Type B pancreatic cell (in vitro differentiated cells): ENCODE measurements at regions not wholly inside any gene's neighbourhood (a gene's known extent, or its start where the extent isn't known, plus 50 kb on each side); places are given as distances from the start of the nearest gene placed in this dataset.

Source experiments
- DNase-seq: peaks from one replicate; pipeline ENCODE4 v3.0.0; 2021; ENCODE audit warnings: mixed read lengths; ENCODE audit not compliant: unreplicated experiment; ENCODE audit errors: extremely low spot score
- H3K27ac Mint-ChIP-seq: 2 replicates; pipeline ENCODE4 v1.8.0; 2021; ENCODE audit warnings: mild to moderate bottlenecking, mixed read lengths
- H3K27me3 Mint-ChIP-seq: 2 replicates; pipeline ENCODE4 v1.8.0; 2021; ENCODE audit warnings: mixed read lengths
- H3K36me3 Mint-ChIP-seq: 2 replicates; pipeline ENCODE4 v1.8.0; 2021; ENCODE audit warnings: mixed read lengths
- H3K4me1 Mint-ChIP-seq: one replicate; pipeline ENCODE4 v1.8.0; 2021; ENCODE audit warnings: mixed read lengths; ENCODE audit not compliant: unreplicated experiment
- H3K4me3 Mint-ChIP-seq: 2 replicates; pipeline ENCODE4 v1.8.0; 2021; ENCODE audit warnings: mild to moderate bottlenecking, mixed read lengths
- H3K9me3 Mint-ChIP-seq: 2 replicates; pipeline ENCODE4 v1.8.0; 2021; ENCODE audit warnings: mixed read lengths
- TF ChIP-seq, protein P1 (sequence below): fragments of 200-600 bp; sonication (generic); conservative IDR thresholded peaks from 2 replicates; pipeline ENCODE4 v1.5.0; 2021; ENCODE audit warnings: antibody characterized with exemption, mild to moderate bottlenecking

DNA sequence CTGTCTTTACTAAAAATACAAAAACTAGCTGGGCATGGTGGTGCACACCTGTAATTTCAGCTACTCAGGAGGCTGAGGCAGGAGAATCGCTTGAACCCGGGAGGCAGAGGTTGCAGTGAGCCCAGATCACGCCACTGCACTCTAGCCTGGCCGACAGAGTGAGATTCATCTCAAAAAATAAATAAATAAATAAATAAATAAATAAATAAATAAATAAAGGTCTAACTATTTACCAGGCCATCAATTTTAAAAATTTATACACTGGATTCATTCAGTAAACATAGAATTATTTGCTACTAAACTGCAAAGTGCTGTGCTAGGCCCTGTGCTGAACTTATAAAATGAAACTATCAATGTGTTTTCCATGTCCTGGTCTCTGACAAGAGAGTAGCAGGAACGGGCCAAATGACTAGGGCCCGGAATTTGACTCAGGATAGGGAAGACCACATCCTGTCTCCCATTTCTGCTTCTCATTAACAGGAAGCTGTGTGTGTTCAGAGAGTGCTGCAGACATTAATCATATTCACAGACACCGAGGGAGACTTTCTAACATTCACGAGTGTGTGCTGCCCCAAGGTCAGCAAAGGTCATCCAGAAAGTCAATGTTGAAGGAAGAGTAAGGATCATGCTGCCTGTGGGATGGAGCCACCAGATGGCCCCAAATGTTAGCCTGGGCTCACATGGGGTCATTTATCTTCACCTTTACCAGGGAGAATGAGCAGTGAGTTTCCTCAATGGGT lies 95.8 kb downstream of the SPP2 start:
- no peaks in the 10 kb centered on the region for H3K27me3 Mint-ChIP-seq
- H3K36me3 Mint-ChIP-seq: peaks cover 4% of the 10 kb centered on the region
- peaks cover 10% of the 10 kb centered on the region for H3K9me3 Mint-ChIP-seq
- no peak overlapping the region for H3K27ac Mint-ChIP-seq
- TF ChIP-seq, protein P1, sequence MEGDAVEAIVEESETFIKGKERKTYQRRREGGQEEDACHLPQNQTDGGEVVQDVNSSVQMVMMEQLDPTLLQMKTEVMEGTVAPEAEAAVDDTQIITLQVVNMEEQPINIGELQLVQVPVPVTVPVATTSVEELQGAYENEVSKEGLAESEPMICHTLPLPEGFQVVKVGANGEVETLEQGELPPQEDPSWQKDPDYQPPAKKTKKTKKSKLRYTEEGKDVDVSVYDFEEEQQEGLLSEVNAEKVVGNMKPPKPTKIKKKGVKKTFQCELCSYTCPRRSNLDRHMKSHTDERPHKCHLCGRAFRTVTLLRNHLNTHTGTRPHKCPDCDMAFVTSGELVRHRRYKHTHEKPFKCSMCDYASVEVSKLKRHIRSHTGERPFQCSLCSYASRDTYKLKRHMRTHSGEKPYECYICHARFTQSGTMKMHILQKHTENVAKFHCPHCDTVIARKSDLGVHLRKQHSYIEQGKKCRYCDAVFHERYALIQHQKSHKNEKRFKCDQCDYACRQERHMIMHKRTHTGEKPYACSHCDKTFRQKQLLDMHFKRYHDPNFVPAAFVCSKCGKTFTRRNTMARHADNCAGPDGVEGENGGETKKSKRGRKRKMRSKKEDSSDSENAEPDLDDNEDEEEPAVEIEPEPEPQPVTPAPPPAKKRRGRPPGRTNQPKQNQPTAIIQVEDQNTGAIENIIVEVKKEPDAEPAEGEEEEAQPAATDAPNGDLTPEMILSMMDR: no peak
- DNase-seq: no peak
- H3K4me1 Mint-ChIP-seq: peaks cover 22% of the 10 kb centered on the region
- H3K4me3 Mint-ChIP-seq: no peak overlapping the region

DNA sequence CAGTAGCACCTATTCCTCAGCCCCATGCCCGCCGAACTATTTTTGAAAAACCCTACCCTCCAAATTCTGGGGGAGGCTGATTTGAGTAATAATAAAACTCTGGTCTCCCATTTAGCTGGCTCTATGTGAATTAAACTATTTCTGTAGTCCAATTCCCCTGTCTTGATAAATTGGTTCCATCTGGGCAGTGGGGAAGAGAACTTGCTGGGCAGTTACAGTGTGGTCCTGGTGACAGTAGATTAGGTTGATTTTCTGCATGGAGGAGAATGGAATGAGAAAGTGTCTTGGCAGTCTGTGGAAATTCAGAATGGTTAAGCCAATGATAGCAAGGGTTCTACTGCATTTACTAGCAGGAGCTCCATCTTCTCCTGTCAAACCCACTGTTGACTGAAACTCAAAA lies 95.0 kb downstream of the SPP2 start:
- peaks cover 22% of the 10 kb centered on the region for H3K4me1 Mint-ChIP-seq
- peaks cover 4% of the 10 kb centered on the region for H3K36me3 Mint-ChIP-seq
- TF ChIP-seq, protein P1: no peak
- no peak overlapping the region for H3K4me3 Mint-ChIP-seq
- no peaks in the 10 kb centered on the region for H3K27me3 Mint-ChIP-seq
- no peak for DNase-seq
- peaks cover 10% of the 10 kb centered on the region for H3K9me3 Mint-ChIP-seq
- H3K27ac Mint-ChIP-seq: no peak overlapping the region

DNA sequence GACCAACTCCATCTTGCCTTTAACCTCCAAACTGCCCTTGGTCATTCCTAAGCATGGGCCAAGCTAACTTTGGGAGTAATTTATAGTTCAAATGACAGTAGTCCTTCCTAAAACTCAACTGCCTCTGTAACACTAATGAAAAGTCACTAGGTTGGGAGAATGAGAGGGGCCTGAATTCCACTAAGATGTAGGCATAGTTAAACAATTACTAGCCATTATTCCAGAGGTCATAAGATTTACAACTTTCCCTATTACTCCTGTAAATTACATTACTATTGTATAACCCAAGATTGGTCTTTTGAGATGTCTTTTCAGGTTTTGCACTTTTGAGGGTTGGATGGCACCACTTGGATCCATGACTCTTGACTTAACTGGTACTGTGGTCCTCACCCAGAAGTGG lies 94.6 kb downstream of the SPP2 start:
- DNase-seq: no peak
- Mint-ChIP-seq H3K4me3 (no peak overlapping the region), H3K27ac (no peak overlapping the region), H3K9me3 (peaks cover 10% of the 10 kb centered on the region), H3K27me3 (no peaks in the 10 kb centered on the region), H3K36me3 (peaks cover 4% of the 10 kb centered on the region), H3K4me1 (peaks cover 22% of the 10 kb centered on the region)
- TF ChIP-seq, protein P1: no peak

DNA sequence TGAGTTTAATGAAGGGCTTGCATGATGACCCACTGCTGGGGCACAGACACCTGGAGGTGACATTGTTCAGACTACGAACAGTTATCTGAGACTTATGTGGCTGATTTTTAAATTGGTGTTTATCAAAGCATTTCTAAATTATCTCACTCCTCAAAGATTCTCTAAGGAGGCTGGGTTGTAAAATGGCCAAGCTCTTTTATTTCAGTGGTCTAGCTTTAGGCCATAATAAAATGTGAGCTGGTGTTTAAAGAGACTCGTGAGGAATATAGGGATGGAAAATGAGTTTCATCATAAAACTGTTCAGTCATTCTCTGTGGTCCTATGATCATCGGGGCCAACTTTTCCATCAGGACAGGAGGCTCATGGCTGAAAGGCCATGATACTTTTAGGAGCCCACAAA lies 93.4 kb downstream of the SPP2 start:
- Mint-ChIP-seq H3K27ac (no peak overlapping the region), H3K4me1 (peaks cover 22% of the 10 kb centered on the region), H3K4me3 (no peak overlapping the region), H3K9me3 (peaks cover 10% of the 10 kb centered on the region), H3K27me3 (no peaks in the 10 kb centered on the region), H3K36me3 (peaks cover 4% of the 10 kb centered on the region)
- no peak for DNase-seq
- TF ChIP-seq, protein P1: no peak

DNA sequence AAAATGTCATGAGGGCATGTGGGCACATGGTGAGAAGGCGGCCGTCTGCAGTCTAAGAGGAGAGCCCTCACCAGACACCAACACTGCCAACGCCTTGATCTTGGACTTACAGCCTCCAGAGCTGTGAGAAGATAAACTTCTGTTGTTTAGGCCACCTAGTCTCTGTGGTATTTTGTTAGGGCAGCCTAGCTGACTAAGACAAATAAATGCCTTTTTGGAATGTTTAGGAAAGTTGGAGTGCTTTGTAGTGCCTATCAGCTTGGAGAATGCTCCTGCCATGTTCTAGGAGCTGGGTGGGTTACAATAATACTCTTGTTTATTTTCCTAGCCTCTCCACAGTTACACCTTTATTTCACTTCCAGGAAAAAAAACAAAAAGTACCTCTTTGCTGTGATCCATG lies 92.0 kb downstream of the SPP2 start:
- DNase-seq: no peak
- no peak overlapping the region for H3K27ac Mint-ChIP-seq
- TF ChIP-seq, protein P1: no peak
- peaks cover 10% of the 10 kb centered on the region for H3K9me3 Mint-ChIP-seq
- H3K4me3 Mint-ChIP-seq: no peak overlapping the region
- H3K4me1 Mint-ChIP-seq: peaks cover 14% of the 10 kb centered on the region
- peaks cover 4% of the 10 kb centered on the region for H3K36me3 Mint-ChIP-seq
- no peaks in the 10 kb centered on the region for H3K27me3 Mint-ChIP-seq
